ENCODE measurements at regions not wholly inside any gene's neighbourhood (a gene's known extent, or its start where the extent isn't known, plus 50 kb on each side); places are given as distances from the start of the nearest gene placed in this dataset.

DNA sequence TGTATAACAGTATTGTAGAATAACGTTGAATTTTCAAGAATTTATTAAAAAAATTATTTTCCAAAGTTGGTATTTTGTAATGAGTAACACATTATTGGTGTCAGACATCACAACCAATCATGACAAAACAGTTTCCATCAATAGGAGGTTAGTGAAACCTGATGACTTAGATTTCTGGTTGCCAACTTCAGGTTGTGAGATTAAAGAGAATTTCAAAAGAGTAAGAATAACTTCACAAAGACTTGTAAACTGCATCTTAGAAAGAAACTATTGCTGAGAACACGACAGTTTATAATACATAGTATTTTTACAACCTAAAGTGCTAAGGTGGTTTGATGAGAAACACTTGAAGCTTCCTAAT, 159.2 kb upstream of the ARG1 start (continued):
- TF ChIP-seq, protein P1, sequence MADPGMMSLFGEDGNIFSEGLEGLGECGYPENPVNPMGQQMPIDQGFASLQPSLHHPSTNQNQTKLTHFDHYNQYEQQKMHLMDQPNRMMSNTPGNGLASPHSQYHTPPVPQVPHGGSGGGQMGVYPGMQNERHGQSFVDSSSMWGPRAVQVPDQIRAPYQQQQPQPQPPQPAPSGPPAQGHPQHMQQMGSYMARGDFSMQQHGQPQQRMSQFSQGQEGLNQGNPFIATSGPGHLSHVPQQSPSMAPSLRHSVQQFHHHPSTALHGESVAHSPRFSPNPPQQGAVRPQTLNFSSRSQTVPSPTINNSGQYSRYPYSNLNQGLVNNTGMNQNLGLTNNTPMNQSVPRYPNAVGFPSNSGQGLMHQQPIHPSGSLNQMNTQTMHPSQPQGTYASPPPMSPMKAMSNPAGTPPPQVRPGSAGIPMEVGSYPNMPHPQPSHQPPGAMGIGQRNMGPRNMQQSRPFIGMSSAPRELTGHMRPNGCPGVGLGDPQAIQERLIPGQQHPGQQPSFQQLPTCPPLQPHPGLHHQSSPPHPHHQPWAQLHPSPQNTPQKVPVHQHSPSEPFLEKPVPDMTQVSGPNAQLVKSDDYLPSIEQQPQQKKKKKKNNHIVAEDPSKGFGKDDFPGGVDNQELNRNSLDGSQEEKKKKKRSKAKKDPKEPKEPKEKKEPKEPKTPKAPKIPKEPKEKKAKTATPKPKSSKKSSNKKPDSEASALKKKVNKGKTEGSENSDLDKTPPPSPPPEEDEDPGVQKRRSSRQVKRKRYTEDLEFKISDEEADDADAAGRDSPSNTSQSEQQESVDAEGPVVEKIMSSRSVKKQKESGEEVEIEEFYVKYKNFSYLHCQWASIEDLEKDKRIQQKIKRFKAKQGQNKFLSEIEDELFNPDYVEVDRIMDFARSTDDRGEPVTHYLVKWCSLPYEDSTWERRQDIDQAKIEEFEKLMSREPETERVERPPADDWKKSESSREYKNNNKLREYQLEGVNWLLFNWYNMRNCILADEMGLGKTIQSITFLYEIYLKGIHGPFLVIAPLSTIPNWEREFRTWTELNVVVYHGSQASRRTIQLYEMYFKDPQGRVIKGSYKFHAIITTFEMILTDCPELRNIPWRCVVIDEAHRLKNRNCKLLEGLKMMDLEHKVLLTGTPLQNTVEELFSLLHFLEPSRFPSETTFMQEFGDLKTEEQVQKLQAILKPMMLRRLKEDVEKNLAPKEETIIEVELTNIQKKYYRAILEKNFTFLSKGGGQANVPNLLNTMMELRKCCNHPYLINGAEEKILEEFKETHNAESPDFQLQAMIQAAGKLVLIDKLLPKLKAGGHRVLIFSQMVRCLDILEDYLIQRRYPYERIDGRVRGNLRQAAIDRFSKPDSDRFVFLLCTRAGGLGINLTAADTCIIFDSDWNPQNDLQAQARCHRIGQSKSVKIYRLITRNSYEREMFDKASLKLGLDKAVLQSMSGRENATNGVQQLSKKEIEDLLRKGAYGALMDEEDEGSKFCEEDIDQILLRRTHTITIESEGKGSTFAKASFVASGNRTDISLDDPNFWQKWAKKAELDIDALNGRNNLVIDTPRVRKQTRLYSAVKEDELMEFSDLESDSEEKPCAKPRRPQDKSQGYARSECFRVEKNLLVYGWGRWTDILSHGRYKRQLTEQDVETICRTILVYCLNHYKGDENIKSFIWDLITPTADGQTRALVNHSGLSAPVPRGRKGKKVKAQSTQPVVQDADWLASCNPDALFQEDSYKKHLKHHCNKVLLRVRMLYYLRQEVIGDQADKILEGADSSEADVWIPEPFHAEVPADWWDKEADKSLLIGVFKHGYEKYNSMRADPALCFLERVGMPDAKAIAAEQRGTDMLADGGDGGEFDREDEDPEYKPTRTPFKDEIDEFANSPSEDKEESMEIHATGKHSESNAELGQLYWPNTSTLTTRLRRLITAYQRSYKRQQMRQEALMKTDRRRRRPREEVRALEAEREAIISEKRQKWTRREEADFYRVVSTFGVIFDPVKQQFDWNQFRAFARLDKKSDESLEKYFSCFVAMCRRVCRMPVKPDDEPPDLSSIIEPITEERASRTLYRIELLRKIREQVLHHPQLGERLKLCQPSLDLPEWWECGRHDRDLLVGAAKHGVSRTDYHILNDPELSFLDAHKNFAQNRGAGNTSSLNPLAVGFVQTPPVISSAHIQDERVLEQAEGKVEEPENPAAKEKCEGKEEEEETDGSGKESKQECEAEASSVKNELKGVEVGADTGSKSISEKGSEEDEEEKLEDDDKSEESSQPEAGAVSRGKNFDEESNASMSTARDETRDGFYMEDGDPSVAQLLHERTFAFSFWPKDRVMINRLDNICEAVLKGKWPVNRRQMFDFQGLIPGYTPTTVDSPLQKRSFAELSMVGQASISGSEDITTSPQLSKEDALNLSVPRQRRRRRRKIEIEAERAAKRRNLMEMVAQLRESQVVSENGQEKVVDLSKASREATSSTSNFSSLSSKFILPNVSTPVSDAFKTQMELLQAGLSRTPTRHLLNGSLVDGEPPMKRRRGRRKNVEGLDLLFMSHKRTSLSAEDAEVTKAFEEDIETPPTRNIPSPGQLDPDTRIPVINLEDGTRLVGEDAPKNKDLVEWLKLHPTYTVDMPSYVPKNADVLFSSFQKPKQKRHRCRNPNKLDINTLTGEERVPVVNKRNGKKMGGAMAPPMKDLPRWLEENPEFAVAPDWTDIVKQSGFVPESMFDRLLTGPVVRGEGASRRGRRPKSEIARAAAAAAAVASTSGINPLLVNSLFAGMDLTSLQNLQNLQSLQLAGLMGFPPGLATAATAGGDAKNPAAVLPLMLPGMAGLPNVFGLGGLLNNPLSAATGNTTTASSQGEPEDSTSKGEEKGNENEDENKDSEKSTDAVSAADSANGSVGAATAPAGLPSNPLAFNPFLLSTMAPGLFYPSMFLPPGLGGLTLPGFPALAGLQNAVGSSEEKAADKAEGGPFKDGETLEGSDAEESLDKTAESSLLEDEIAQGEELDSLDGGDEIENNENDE (IDR thresholded peaks at IDR 0.05; ENCODE audit: insufficient replicate concordance, low read length): no peak
- TF ChIP-seq CHD1 (IDR thresholded peaks at IDR 0.05; ENCODE audit: low read depth, low read length): no peak
- no peak for TF ChIP-seq EZH2 (IDR thresholded peaks at IDR 0.05; ENCODE audit: low read depth, low read length, severe bottlenecking)
- TF ChIP-seq CBX8 (IDR thresholded peaks at IDR 0.05; ENCODE audit: borderline replicate concordance, low read depth, low read length): no peak
- no peak for TF ChIP-seq MAFK (IDR thresholded peaks at IDR 0.05; ENCODE audit: low read depth, low read length)
